EL (cell line): ENCODE measurements at regions not wholly inside any gene's neighbourhood (a gene's known extent, or its start where the extent isn't known, plus 50 kb on each side); places are given as distances from the start of the nearest gene placed in this dataset.

ENCODE experiments used
- DNase-seq: peaks from one replicate; pipeline ENCODE4 v3.0.0-alpha.2; 2016

GRCh38 chr2:21650569-21650968, 526.8 kb downstream of the TDRD15 start:
- DNase-seq = peak; percentile 76

- no peak for DNase-seq
Measured at GRCh38 chr2:21655136-21655535, 531.4 kb downstream of the TDRD15 start.

GRCh38 chr2:21656330-21657075, 532.7 kb downstream of the TDRD15 start:
- no peak for DNase-seq

- peak; percentile 28 for DNase-seq
Measured at GRCh38 chr2:21657445-21657844, 533.7 kb downstream of the TDRD15 start.

GRCh38 chr2:21658269-21658668, 534.5 kb downstream of the TDRD15 start:
- DNase-seq = no peak

- no peak for DNase-seq
Measured at GRCh38 chr2:21658907-21659477, 535.2 kb downstream of the TDRD15 start.

- no peak for DNase-seq
Measured at GRCh38 chr2:21664083-21664482, 540.3 kb downstream of the TDRD15 start.

GRCh38 chr2:21667638-21668037, 543.9 kb downstream of the TDRD15 start:
- DNase-seq = no peak

GRCh38 chr2:21668078-21668710, 544.4 kb downstream of the TDRD15 start:
- DNase-seq = no peak

GRCh38 chr2:21676041-21676440, 552.3 kb downstream of the TDRD15 start:
- DNase-seq = no peak

GRCh38 chr2:21676676-21677075, 552.9 kb downstream of the TDRD15 start:
- DNase-seq = peak; percentile 46

- no peak for DNase-seq
Measured at GRCh38 chr2:21683838-21684237, 560.1 kb downstream of the TDRD15 start.

GRCh38 chr2:21687589-21687988, 563.8 kb downstream of the TDRD15 start:
- no peak for DNase-seq

- no peak for DNase-seq
Measured at GRCh38 chr2:21690005-21690404, 566.2 kb downstream of the TDRD15 start.

- no peak for DNase-seq
Measured at GRCh38 chr2:21693081-21693480, 569.3 kb downstream of the TDRD15 start.

GRCh38 chr2:21694079-21694878, 570.5 kb downstream of the TDRD15 start:
- no peak for DNase-seq

GRCh38 chr2:21696900-21697299, 573.1 kb downstream of the TDRD15 start:
- DNase-seq = no peak

GRCh38 chr2:21700644-21701043, 576.9 kb downstream of the TDRD15 start:
- no peak for DNase-seq

- DNase-seq = no peak
Measured at GRCh38 chr2:21710031-21710430, 586.3 kb downstream of the TDRD15 start.

- DNase-seq = no peak
Measured at GRCh38 chr2:21710496-21710895, 586.7 kb downstream of the TDRD15 start.

GRCh38 chr2:21715887-21716286, 592.1 kb downstream of the TDRD15 start:
- DNase-seq = no peak

GRCh38 chr2:21727101-21727500, 603.3 kb downstream of the TDRD15 start:
- DNase-seq = no peak

- DNase-seq = no peak
Measured at GRCh38 chr2:21728133-21728532, 604.4 kb downstream of the TDRD15 start.
